ENCODE measurements at regions not wholly inside any gene's neighbourhood (a gene's known extent, or its start where the extent isn't known, plus 50 kb on each side); places are given as distances from the start of the nearest gene placed in this dataset.
"Not testable (repeated sequence)": the region's sequence is repeated elsewhere in the genome, so short reads cannot be mapped to it uniquely, and the experiment has no call there.

DNA sequence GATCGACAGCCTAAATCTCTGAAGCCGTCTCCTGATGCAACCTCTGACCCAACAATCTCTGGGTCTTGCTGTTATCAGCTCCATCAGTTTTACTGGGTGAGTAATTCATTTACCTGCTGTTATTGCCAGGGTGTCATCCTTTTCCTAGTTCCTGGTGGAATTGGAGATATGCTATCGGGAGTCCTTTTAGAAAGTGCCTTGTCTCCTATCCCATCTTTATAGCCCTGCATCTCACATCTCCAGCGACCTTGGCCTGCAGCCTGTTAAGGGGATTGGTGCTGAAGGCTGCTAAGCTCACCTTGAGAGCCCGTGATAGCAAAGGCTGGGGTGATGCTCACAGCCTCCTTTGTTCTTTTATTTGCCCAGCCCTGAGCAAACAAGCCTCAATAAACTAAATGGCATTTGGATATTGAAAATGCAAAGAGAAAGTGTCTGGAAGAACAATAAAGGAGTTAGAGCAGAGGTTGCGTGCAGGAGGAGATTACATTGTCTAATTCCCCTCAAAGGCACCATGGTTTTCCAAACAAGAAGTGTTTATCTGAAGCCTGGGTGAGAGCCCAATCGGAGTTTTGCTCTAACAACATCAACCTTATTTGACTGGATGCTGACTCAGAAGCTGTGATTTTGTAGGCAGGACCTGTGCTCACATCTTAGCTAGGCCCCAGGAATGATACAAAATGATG is 101.8 kb downstream of the RPLP1 start:
- no peak for DNase-seq

DNA sequence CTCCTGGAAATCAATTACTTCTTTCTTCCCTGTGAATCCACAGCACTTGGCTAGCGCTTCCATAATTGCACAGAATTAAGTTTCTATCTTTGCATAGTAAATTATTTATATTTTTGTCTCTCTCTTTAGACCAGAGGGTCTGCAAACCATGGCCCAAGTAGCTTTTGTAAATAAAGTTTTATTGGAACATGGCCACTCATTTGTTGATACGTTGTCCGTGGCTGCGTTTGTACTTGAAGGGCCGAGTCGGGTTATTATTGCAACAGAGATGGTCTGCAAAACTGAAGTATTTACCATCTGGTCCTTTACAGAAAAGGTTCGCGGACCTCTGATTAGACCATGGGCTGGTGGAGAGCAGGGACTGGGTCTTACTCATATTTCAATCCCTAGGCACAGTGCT is 102.5 kb downstream of the RPLP1 start:
- DNase-seq = no peak

GRCh38 chr15:69556344-69556743 is 103.7 kb downstream of the RPLP1 start:
- DNase-seq = no peak

DNA sequence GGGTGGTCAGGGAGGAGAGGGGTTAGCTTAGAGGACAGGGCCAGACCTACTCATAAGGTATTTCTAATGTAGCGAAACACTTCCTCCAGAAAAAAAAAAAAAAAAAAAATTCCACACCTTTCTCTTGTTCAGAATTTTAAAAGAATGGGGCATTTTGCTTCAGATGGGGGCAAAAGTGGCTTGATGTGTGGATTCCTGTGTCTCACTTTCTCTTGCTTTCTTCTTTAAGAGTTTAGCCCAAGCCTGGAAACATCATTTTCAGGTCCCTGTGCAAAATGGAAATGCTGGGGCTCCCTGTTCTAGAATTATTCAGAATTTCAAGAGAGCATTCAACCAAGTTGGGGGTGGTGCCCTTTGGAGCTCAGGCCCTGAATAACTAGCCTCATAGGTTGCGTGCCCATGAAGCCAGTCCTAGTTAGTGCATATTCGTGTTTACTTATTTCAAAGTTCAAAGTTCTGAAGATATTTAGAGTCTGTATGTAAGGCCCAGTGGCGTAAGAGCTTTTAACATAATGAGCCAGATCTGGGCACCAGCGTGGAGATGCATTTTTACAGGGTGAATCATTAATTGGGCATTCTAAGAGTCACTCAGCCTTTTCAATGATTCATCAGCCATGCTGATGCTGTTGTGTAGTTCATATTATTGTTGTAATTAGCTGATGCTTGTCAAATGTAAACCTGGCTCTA is 104.5 kb downstream of the RPLP1 start:
- DNase-seq = no peak

DNA sequence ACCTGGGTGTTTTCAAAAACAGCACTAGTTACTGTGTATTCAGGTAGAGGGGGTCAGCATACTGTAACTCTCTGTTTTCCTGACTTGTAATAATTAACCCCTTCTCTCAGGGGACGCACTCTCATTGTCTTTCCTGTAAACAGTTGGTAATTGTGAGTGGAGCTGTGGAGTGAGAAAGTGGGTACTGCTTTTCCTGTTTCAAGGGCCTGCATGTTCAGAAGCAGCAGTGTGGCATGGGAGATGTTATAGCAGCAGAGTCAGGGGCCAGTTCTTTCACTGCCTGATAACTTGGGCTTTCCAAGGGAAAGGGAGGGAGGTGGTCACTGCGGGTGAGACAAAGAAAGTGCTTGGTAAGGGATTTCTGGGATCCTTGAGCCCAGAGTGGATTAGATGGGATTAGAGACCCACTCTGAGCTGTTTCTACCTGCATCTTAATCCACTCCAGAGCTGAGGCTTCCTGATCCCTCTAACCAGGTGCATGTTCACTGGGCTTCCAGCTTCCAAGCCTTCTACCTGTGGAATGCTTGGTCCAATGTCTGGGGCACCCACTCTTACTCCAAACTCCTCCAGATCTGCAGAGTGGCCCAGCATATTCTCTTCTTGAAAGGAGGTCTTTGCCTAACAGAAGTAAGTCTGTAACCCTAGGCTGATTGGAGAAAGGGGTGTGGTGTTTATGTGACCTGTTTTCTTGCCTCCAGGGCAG is 105.2 kb downstream of the RPLP1 start:
- DNase-seq = no peak

DNA sequence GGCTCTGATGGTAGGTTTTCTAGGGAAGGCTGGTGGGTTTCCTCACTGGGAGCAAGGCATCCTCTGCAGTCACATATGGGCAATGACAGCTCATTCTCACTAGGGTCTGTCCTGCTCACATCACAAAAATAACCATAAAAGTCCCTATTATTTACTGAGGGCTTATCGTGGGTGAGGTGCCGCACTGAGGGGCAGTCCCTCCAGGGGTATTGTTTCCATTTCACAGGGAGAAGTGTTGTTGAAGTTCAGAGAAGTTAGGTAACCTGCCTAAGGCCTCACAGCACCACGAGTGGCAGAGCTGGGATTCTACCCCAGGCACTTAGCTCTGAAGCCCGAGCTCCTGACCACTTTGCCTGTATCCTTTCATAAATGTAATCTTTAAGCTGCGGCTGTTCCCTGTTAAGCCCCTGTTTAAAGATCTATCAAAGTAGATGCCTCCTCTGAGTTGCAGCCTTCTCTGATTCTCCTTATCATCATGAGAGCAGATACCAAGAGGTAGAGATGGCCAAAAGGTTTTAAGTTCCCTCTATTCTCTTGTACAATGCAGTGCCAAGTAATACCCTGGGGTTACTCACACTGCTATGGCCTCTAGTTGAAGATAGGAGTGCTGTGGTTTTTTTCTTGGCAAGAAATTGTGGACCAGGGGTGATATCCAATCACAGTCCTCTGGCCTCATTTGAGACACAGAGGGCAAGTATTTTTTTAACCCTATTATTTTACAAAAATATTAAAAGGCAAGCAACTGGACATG is 107.0 kb downstream of the RPLP1 start:
- no peak for DNase-seq

- no peak for DNase-seq
These were observed 108.6 kb downstream of the RPLP1 start for GRCh38 chr15:69561071-69561784.

DNA sequence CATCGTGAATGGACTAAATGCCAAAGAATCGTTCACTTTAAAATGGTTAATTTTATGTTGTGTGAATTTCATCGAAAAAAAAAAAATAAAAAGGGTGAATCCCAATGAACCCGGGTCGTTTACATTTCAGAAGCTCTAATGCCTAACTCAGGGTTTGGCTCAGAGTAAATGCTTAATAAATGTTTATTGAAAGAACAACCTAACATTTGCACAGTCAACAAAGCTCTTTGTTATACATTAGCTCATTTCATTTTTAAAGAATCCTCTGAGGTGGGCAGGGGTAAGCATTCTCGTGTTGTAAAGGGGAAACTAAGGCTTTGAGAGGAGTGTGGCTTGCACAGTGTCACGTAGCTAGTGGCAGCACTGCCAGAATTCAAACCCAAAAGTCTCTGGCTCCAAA is 109.5 kb downstream of the RPLP1 start:
- DNase-seq = no peak

DNA sequence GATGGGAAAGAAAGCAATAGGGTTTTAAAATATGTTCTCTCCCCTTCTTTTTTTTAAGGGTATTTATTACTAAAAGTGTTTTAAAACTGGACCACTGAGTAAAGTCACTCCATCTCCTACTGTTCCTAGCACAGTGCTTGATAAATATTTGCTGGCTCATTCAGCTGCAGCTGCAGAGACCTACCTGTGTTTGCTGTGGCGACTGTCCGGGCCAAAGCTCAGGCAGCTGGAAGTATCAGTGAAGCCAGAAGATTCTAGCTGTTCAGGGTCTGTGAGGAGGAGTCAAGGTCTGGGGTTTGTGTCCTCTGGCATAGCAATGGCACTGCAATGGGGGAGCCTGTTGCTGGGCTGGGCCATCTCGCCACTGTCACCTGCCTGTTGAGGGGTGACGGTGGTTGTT is 109.9 kb downstream of the RPLP1 start:
- DNase-seq = no peak

- DNase-seq = no peak
These were observed 112.5 kb downstream of the RPLP1 start for GRCh38 chr15:69565066-69565655.

DNA sequence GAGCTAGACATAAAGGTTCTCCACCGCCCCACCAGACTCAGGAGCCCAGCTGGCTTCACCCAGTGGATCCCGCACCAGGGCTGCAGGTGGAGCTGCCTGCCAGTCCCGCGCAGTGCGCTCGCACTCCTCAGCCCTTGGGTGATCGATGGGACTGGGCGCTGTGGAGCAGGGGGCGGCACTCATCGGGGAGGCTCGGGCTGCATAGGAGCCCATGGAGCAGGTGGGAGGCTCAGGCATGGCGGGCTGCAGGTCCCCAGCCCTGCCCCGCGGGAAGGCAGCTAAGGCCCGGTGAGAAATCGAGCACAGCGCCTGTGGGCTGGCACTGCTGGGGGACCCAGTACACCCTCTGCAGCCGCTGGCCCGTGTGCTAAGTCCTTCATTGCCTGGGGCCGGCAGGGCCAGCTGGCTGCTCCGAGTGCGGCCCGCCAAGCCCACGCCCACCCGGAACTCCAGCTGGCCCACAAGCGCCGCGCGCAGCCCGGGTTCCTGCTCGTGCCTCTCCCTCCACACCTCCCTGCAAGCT is 114.7 kb downstream of the RPLP1 start:
- DNase-seq = not testable (repeated sequence)

DNA sequence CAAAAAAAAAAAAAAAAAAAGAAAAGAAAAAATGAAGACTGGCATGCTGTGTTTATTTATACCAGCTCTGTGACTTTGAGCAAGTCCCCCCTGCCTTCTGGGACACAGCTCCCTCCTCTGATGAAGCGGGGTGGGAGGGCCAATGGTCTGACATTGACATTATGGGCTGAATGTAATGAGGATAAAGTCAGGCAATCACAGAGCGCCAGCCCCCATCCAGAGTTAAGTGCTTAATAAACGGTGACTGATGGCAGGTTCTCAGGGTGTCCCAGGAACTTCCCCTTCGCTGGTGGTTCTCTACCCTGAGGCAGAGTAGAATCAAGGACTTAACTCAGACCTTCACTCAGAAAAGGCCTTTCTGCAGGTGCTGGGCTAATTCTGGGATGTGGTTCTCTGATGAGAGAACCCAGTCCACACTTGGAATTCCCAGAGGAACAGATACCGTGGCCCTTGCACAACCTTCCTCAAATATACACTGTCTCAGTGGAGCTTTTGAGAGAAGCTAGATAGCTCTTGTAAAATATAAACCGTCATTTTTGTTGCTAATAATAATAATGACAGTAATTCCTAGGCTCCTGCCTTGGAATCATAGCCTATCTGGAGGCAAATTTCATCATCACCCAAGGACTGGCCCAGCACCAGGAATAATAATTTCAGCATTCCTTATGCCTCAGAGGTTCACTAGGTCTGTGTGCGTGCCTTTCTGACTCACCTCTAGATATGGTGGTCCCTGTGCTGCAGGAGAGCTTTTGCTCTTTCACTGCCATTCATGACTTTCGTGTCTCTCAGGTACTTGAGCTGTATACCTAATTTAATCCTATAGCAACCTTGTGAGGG is 115.8 kb downstream of the RPLP1 start:
- no peak for DNase-seq

DNA sequence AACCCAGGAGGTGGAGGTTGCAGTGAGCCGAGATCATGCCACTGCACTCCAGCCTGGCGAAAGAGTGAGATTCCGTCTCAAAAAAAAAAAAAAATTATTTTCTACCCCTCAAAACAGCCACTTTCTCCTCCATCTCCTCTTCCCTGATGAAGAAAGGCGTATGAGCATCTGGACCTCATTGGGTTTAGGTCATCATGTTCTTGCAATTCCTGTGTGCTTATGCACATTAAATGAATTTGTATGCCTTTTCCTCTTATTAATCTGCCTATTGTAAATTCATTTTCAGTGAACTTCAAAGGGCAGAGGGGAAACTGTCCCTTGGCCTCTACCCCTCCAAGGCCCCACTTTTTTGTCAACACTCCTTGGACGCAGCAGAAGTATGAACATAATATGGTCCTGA is 117.8 kb downstream of the RPLP1 start:
- no peak for DNase-seq

GRCh38 chr15:69570997-69571396 is 118.4 kb downstream of the RPLP1 start:
- DNase-seq = no peak

- not testable (repeated sequence) for DNase-seq
These were observed 120.7 kb downstream of the RPLP1 start for GRCh38 chr15:69573278-69573677.

DNA sequence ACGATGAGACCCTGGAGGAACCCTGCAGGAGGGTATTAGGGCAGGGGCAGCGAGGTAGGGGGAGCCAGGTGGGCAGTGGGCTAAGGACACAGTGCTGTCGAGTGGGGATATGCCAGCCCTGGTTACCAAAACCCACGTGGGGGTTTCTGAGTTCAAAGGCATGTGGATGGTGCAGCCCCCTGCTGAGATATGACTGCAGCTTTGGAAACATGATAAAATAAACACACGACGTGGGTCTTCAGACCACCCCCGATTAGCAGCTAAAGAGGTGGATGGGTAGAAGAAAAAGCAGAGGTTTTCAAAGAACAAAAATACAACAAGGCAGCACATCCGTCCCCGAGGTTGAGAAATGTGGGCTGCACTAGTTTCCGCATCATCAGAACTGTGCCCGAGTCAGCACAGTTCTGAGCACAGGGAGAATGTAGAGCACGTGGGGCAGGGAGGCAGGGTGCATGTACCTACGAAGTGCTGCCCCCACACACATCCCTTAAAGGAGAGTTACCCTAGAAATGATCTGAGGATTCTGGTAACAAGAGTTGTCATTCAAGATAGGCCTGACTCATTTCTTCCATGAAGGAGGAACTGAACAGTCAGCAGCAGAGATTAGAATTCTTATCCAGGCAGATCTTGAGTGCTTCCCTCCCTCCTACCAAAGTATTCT is 121.3 kb downstream of the RPLP1 start:
- DNase-seq = no peak

DNA sequence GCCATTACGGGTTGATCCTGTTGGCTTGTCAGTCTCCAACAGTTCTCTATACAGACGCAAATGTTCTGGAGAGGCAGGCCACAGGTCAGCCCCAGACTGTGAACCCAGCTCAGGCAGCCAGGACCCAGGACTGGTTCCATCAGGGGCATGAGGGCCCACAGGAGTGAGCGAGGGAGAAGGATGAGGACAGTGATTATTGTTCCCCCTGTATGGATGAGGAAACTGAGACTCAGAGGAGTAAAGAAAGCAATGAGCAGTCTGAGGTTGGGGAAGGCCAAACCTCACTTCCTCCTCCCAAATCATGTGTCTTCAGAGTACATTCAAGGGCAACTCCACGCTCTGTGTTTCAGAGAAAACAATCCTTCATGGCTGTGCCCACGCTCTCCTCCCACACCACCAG is 121.9 kb downstream of the RPLP1 start:
- no peak for DNase-seq

- no peak for DNase-seq
These were observed 122.8 kb downstream of the RPLP1 start for GRCh38 chr15:69575387-69575786.

GRCh38 chr15:69576035-69576526 is 123.5 kb downstream of the RPLP1 start:
- DNase-seq = peak; percentile 73

GRCh38 chr15:69576948-69577351 is 124.3 kb downstream of the RPLP1 start:
- DNase-seq = no peak

Measured in CD4-positive, alpha-beta T cell treated with Interleukin-17A for 1 hour (primary cell).